NT2/D1 (cell line): ENCODE measurements at regions not wholly inside any gene's neighbourhood (a gene's known extent, or its start where the extent isn't known, plus 50 kb on each side); places are given as distances from the start of the nearest gene placed in this dataset.
"Not testable (repeated sequence)": the region's sequence is repeated elsewhere in the genome, so short reads cannot be mapped to it uniquely, and the experiment has no call there.

Experiments
- DNase-seq: peaks from one replicate; pipeline ENCODE4 v3.0.0-alpha.2; 2011; ENCODE audit warnings: low read depth, low spot score
- H3K27me3 ChIP-seq: 2 replicates; pipeline ENCODE4 v1.6.0; 2011; ENCODE audit warnings: mild to moderate bottlenecking; ENCODE audit not compliant: insufficient read length, insufficient read depth
- H3K36me3 ChIP-seq: 2 replicates; pipeline ENCODE4 v1.6.1; 2011; ENCODE audit warnings: mild to moderate bottlenecking, low read length, mixed read lengths; ENCODE audit not compliant: insufficient read depth, insufficient read length
- H3K4me1 ChIP-seq: 2 replicates; pipeline ENCODE4 v1.5.1; 2011; ENCODE audit not compliant: insufficient read depth, insufficient read length
- H3K4me3 ChIP-seq: 2 replicates; pipeline ENCODE4 v1.5.1; 2011; ENCODE audit warnings: low read depth; ENCODE audit not compliant: insufficient read length
- H3K9ac ChIP-seq: 2 replicates; pipeline ENCODE4 v1.6.0; 2011; ENCODE audit warnings: low read depth; ENCODE audit not compliant: insufficient read length
- H3K9me3 ChIP-seq: 2 replicates; pipeline ENCODE4 v1.5.1; 2011; ENCODE audit warnings: mild to moderate bottlenecking, low read length; ENCODE audit not compliant: insufficient read depth
- SUZ12 ChIP-seq: IDR thresholded peaks from 2 replicates; pipeline ENCODE4 v1.6.1; 2011; ENCODE audit not compliant: insufficient read length, insufficient read depth; ENCODE audit errors: extremely low read depth
- YY1 ChIP-seq: IDR thresholded peaks from 2 replicates; pipeline ENCODE4 v1.6.1; 2011; ENCODE audit not compliant: insufficient read length, insufficient read depth
- ZNF274 ChIP-seq: IDR thresholded peaks from 2 replicates; pipeline ENCODE4 v1.6.1; 2011; ENCODE audit warnings: mild to moderate bottlenecking, low read depth, low read length

- no peak for DNase-seq
- TF ChIP-seq ZNF274 (no peak), SUZ12 (no peak), YY1 (no peak)
Observed at GRCh38 chr11:97684486-97685439, 1295.0 kb downstream of the JRKL start.

GRCh38 chr11:97685695-97686094 lies 1295.9 kb downstream of the JRKL start:
- DNase-seq, result no peak
- Histone ChIP-seq H3K9me3 (no peaks in the 10 kb centered on the region), H3K9ac (no peak overlapping the region), H3K4me3 (no peak overlapping the region), H3K27me3 (no peaks in the 10 kb centered on the region), H3K36me3 (no peaks in the 10 kb centered on the region), H3K4me1 (no peaks in the 10 kb centered on the region)
- TF ChIP-seq SUZ12 (no peak), ZNF274 (no peak), YY1 (no peak)

More at GRCh38 chr11:97684486-97685439, 1295.0 kb downstream of the JRKL start:
- no peaks in the 10 kb centered on the region for H3K27me3 ChIP-seq
- H3K36me3 ChIP-seq, result no peaks in the 10 kb centered on the region
- no peaks in the 10 kb centered on the region for H3K4me1 ChIP-seq
- no peak overlapping the region for H3K9ac ChIP-seq
- H3K4me3 ChIP-seq, result no peak overlapping the region
- no peaks in the 10 kb centered on the region for H3K9me3 ChIP-seq

DNA sequence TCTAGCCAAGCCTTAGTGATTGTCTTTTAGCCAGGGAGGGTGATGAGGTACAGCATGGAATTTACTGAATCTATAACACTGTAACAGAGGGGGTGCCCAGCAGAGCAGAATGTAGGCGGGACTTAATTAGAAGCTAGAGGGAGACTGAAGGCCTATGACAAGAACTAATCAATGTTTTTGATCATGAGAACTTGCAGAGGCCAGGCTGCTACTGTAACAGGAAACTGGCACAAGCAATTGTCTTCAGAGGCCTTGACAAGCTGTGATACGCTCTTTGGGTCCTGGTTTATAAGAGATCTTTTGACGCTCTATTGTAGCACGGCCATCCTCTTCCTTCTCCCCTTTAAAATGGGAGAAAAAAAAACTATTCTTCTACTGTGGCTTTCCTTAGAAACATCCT lies 1297.3 kb downstream of the JRKL start:
- TF ChIP-seq SUZ12 (no peak), ZNF274 (no peak), YY1 (no peak)
- no peaks in the 10 kb centered on the region for H3K9me3 ChIP-seq
- no peak for DNase-seq
- no peaks in the 10 kb centered on the region for H3K4me1 ChIP-seq
- H3K9ac ChIP-seq, result no peak overlapping the region
- H3K36me3 ChIP-seq, result no peaks in the 10 kb centered on the region
- H3K27me3 ChIP-seq, result no peaks in the 10 kb centered on the region
- H3K4me3 ChIP-seq, result no peak overlapping the region

DNA sequence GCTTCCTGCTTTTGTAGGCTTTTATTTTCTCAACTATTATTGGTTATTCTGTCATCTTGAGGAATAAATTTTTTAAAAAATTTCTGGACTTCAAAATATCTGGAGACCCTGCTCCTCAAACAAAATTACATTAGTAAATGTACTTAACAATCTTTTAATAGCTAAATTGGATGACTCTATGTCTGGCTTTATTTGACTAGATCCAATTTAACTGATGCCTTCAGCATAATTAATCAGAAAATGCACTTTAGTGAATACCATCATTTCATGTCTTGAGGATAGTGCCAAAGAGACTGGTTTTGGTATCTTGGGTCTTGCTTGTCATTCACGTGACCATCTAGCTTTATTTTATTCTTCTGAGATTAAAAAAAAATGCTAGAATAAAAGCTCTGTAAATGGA lies 1301.2 kb downstream of the JRKL start:
- no peak for TF ChIP-seq SUZ12
- no peak for TF ChIP-seq ZNF274
- TF ChIP-seq YY1, result no peak
- no peak overlapping the region for H3K9ac ChIP-seq
- H3K4me1 ChIP-seq, result no peaks in the 10 kb centered on the region
- peaks cover 3% of the 10 kb centered on the region; the same call in 1 of the 2 replicates for H3K9me3 ChIP-seq
- H3K36me3 ChIP-seq, result no peaks in the 10 kb centered on the region
- no peak for DNase-seq
- no peaks in the 10 kb centered on the region for H3K27me3 ChIP-seq
- no peak overlapping the region for H3K4me3 ChIP-seq

DNA sequence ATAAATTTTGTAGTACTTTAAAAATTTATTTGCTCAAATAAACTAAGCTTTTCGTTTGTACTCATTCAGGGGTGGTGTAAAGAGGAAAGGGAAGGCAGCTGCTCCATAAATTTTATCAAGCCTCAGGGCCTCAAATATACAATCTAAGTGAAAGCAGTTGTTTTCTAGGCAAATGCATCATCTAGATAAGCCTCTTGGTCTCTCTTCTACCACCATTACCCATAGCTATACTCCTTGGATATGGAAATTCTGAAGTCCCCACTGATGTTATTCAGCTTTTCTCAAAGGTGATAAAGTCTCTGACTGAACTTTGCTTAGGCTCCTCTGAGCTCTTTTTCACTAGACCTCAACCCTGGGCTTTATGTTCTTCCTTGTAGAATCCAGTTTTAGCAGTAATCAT lies 1313.1 kb downstream of the JRKL start:
- H3K9me3 ChIP-seq, result no peaks in the 10 kb centered on the region
- no peaks in the 10 kb centered on the region for H3K36me3 ChIP-seq
- H3K4me1 ChIP-seq, result no peaks in the 10 kb centered on the region
- no peak overlapping the region for H3K9ac ChIP-seq
- no peak for TF ChIP-seq YY1
- no peak for TF ChIP-seq ZNF274
- no peak for TF ChIP-seq SUZ12
- no peak overlapping the region for H3K4me3 ChIP-seq
- DNase-seq, result no peak
- H3K27me3 ChIP-seq, result no peaks in the 10 kb centered on the region

DNA sequence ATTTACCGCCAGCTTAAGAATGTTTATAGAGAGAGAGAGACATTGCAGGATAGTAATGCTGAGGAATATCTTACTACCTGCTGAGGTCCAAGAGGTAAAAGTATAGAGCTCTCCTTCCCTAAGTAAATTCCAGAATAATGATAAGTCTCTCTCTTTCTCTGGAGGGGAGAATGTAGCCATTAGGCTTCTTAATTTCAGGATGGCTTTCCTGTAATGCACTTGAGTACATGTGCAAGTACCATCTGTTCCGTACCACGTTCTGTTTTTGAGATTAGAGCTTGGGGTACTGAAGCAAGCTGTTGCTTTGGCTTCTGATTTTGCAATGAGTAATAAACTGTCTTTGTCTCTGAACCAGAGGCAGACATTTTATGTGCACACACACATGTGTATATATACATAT lies 1314.0 kb downstream of the JRKL start:
- Histone ChIP-seq H3K9me3 (no peaks in the 10 kb centered on the region), H3K4me1 (no peaks in the 10 kb centered on the region), H3K4me3 (no peak overlapping the region), H3K27me3 (no peaks in the 10 kb centered on the region), H3K9ac (no peak overlapping the region), H3K36me3 (no peaks in the 10 kb centered on the region)
- DNase-seq, result no peak
- TF ChIP-seq YY1 (no peak), ZNF274 (no peak), SUZ12 (no peak)

- H3K27me3 ChIP-seq, result not testable (repeated sequence)
Observed at GRCh38 chr11:97705441-97705840, 1315.3 kb upstream of the CNTN5 start.

More at GRCh38 chr11:97705441-97705840, 1315.3 kb upstream of the CNTN5 start:
- H3K9ac ChIP-seq, H3K36me3 ChIP-seq, H3K9me3 ChIP-seq, DNase-seq, H3K4me3 ChIP-seq, H3K4me1 ChIP-seq: not testable (repeated sequence)
